Activated B cell treated with CpG ODN at 0.5 μM for 24 hours (primary cell): ENCODE measurements at regions not wholly inside any gene's neighbourhood (a gene's known extent, or its start where the extent isn't known, plus 50 kb on each side); places are given as distances from the start of the nearest gene placed in this dataset.
A peak's percentile ranks its signal among the peaks of the same experiment; 100 is the strongest.

ENCODE experiments used
- ATAC-seq: fragments of 200-7000 bp; cut with Tn5 transposase; one replicate; pipeline ENCODE4 v1.10.0; 2021; ENCODE audit warnings: low read depth, mild to moderate bottlenecking, moderate library complexity
- CTCF ChIA-PET: fragments of 350-600 bp; sonication (Branson Sonifier 250); formaldehyde crosslinking; loops from one replicate; lab custom pipeline; 2021; ENCODE audit warnings: antibody characterized with exemption; lab: Charles Lee
- POLR2A ChIA-PET: fragments of 350-600 bp; sonication (Branson Sonifier 250); formaldehyde crosslinking; loops from one replicate; lab custom pipeline; 2021; ENCODE audit warnings: antibody characterized with exemption; lab: Charles Lee
- DNase-seq: peaks from one replicate; pipeline ENCODE4 v3.0.0; 2022
- H3K27ac Mint-ChIP-seq: one replicate; pipeline ENCODE4 v1.8.0; 2020; ENCODE audit warnings: mixed read lengths
- H3K27me3 Mint-ChIP-seq: one replicate; pipeline ENCODE4 v1.8.0; 2021; ENCODE audit warnings: mixed read lengths
- H3K36me3 Mint-ChIP-seq: one replicate; pipeline ENCODE4 v1.8.0; 2021; ENCODE audit warnings: low read depth, mixed read lengths
- H3K4me1 Mint-ChIP-seq: one replicate; pipeline ENCODE4 v1.8.0; 2021; ENCODE audit warnings: mixed read lengths
- H3K4me3 Mint-ChIP-seq: one replicate; pipeline ENCODE4 v1.8.0; 2020; ENCODE audit warnings: mild to moderate bottlenecking, mixed read lengths
- H3K9me3 Mint-ChIP-seq: one replicate; pipeline ENCODE4 v1.8.0; 2020; ENCODE audit warnings: mixed read lengths
- intact Hi-C: fragments of 100-400 bp; cut with micrococcal nuclease; formaldehyde crosslinking; loops from one replicate; pipeline ENCODE4 v1.15.1; 2024
- TF ChIP-seq, protein P1 (sequence below): fragments of 200-600 bp; IDR thresholded peaks from one replicate; pipeline ENCODE4 v1.8.0; 2022; ENCODE audit warnings: antibody characterized with exemption, mild to moderate bottlenecking

DNA sequence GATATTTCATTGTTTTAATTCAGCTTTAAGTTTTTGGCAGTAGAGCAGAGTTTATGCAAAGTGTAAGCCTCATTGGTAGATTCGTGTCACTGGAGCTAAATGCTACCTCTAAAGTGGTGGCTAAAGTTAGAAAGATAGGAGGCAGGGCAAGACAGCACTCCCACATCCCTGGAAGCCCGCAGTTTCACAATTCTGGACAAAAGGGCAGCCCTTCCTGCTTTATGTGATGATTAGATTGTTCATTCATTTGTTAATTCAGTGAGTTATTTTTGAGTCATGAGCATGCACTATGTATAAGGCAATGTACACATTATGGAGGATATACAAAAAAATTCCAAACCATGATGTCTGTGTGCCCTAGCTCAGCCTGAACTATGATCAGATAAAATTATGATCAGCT is 52.1 kb upstream of the EIF3M start:
- Mint-ChIP-seq H3K9me3 (no peaks in the 10 kb centered on the region), H3K4me1 (peaks cover 4% of the 10 kb centered on the region), H3K36me3 (no peaks in the 10 kb centered on the region), H3K27ac (no peak overlapping the region), H3K4me3 (no peak overlapping the region), H3K27me3 (peaks cover 2% of the 10 kb centered on the region)
- POLR2A ChIA-PET: no interaction called here
- CTCF ChIA-PET: no interaction called here
- intact Hi-C loops: no loop called here
- TF ChIP-seq, protein P1, sequence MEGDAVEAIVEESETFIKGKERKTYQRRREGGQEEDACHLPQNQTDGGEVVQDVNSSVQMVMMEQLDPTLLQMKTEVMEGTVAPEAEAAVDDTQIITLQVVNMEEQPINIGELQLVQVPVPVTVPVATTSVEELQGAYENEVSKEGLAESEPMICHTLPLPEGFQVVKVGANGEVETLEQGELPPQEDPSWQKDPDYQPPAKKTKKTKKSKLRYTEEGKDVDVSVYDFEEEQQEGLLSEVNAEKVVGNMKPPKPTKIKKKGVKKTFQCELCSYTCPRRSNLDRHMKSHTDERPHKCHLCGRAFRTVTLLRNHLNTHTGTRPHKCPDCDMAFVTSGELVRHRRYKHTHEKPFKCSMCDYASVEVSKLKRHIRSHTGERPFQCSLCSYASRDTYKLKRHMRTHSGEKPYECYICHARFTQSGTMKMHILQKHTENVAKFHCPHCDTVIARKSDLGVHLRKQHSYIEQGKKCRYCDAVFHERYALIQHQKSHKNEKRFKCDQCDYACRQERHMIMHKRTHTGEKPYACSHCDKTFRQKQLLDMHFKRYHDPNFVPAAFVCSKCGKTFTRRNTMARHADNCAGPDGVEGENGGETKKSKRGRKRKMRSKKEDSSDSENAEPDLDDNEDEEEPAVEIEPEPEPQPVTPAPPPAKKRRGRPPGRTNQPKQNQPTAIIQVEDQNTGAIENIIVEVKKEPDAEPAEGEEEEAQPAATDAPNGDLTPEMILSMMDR: no peak
- no peak for DNase-seq
- ATAC-seq: no peak

DNA sequence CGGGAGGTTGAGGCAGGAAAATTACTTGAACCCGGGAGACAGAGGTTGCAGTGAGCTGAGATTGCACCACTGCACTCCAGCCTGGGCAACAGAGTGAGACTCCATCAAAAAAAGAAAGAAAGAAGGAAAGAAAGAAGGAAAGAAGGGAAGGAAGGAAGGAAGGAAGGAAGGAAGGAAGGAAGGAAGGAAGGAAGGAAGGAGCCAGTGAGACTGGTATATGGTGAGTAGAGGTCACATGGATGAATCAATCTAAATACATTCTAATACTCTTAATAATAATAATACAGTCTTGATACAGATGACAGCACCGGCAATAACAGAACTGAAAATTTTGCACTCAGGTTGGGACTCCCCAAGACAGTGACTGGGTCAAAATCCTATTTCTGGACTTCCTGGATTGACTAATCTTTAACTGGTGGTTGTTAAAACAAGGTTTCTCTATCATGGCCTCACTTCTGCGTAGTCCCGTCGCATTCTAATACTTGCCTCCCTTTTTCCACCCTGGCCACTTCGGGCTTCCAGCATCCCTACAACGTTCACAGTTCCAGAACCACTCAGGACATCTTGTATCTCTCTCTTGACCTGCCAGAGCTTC is 53.5 kb upstream of the EIF3M start:
- no peak for DNase-seq
- ATAC-seq: peak; percentile 75
- Mint-ChIP-seq H3K4me1 (peaks cover 4% of the 10 kb centered on the region), H3K36me3 (no peaks in the 10 kb centered on the region), H3K27me3 (peaks cover 2% of the 10 kb centered on the region), H3K9me3 (no peaks in the 10 kb centered on the region), H3K4me3 (no peak overlapping the region), H3K27ac (no peak overlapping the region)
- POLR2A ChIA-PET: no interaction called here
- intact Hi-C loops: no loop called here
- TF ChIP-seq, protein P1: no peak
- CTCF ChIA-PET: no interaction called here

DNA sequence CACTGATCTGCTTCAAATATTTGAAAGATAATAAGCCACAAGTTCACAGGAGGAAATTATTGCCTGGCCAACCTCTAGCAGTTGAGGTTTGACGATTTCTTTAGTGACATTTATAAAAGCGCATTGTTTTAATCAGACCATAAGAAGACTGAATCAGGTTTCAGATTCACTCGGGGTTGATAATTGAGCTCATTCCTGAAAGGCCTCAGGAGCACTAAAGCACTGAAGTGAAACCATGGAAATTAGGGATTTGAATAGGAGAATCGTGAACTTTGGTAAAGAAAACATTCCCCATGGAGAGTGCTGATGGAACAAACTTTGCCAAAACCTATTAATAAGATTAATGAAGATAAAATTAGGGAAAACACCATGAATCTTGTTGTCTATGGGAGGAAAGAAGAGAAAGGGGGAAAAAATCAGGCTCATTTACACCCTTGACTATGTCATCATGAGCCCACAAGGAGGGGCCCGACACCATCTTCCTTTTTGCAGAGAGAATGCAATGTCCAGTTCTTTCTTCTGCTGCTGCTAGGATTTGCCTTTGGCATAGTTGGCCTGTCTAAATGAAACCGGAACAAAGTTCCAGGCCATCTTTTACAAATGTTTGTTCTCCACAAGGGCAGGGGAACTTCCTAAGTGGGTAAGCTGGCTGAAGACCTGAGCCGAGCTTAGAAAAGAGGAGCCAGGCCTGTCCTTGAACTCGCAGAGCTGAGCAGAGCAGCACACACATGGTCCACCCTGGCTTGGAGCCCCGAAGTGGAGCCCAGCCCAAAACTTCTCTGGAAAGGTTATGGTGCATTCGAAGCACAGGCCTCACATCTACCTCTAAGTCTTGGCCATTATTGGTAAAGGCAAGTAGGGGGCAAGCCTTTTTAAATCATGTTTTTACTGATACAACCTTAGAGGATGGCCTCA is 56.1 kb upstream of the EIF3M start:
- Mint-ChIP-seq H3K36me3 (no peaks in the 10 kb centered on the region), H3K4me1 (peaks cover 4% of the 10 kb centered on the region), H3K4me3 (no peak overlapping the region), H3K9me3 (peaks cover 4% of the 10 kb centered on the region), H3K27ac (no peak overlapping the region), H3K27me3 (peaks cover 2% of the 10 kb centered on the region)
- CTCF ChIA-PET: no interaction called here
- TF ChIP-seq, protein P1: no peak
- ATAC-seq (no peak), DNase-seq (no peak)
- intact Hi-C loops: no loop called here
- POLR2A ChIA-PET: no interaction called here

DNA sequence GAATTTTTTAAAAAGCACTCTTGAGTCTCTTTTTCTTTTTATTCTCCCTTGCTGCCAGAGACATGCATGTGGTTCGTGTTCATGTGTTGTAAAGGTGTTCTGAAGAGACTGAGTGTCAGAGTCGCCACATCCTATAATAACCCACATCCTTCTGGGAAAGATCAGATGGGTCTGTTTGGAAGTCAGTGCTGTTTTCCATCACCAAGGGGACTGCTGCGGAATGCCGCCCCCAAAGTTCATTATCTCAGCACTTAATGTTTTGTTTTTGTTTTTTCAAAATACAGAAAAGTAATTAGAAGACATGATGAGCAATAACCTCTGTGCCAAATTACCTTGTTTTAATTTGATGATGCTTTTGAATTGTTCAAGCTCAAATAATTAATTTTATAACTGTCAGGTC is 56.9 kb upstream of the EIF3M start:
- Mint-ChIP-seq H3K9me3 (peaks cover 4% of the 10 kb centered on the region), H3K27ac (no peak overlapping the region), H3K4me1 (peaks cover 4% of the 10 kb centered on the region), H3K27me3 (peaks cover 2% of the 10 kb centered on the region), H3K36me3 (no peaks in the 10 kb centered on the region), H3K4me3 (no peak overlapping the region)
- intact Hi-C loops: no loop called here
- ChIA-PET CTCF (no interaction called here), POLR2A (no interaction called here)
- ATAC-seq (no peak), DNase-seq (no peak)
- TF ChIP-seq, protein P1: no peak

DNA sequence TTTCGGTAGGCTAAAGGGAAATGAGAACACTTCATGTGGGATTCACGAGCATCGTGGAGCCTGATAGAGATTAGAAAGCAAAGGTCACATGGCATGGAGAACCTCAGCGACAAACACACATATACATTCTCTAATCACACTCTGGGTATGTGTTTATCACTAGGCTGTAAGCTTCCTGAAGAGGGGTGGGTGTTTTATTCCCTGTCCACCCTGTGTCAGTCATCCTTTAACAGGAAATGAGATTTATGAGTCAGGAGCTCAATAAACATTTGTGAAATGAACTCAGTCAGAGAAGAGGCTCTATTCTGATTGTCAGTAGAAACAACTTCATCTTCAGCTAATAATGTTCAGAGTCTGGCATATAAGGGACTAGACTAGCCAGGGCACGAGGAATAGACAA is 71.7 kb upstream of the EIF3M start:
- TF ChIP-seq, protein P1: no peak
- ChIA-PET POLR2A (no interaction called here), CTCF (no interaction called here)
- ATAC-seq: no peak
- Mint-ChIP-seq H3K27me3 (peaks cover 6% of the 10 kb centered on the region), H3K4me3 (no peak overlapping the region), H3K36me3 (no peaks in the 10 kb centered on the region), H3K9me3 (peaks cover 2% of the 10 kb centered on the region), H3K4me1 (no peaks in the 10 kb centered on the region), H3K27ac (no peak overlapping the region)
- intact Hi-C loops: no loop called here
- no peak for DNase-seq
